Breast epithelium (tissue), 4 donors: ENCODE measurements at regions not wholly inside any gene's neighbourhood (a gene's known extent, or its start where the extent isn't known, plus 50 kb on each side); places are given as distances from the start of the nearest gene placed in this dataset.

ENCODE experiments used
- DNase-seq, 2 donors: peaks; one replicate each; pipeline ENCODE4 v3.0.0-alpha.2; 2019; ENCODE audit warnings: low spot score in 2 of 2
- H3K27ac ChIP-seq, 2 donors: fragments of 200-600 bp; sonication (generic) in 1 of 2; one replicate each; pipeline ENCODE4 v1.5.1; 2016 to 2019; ENCODE audit warnings: mild to moderate bottlenecking in 1 of 2
- H3K27me3 ChIP-seq, 2 donors: fragments of 200-600 bp; sonication (generic) in 1 of 2; one replicate each; pipeline versions ENCODE4 v1.5.1 to v1.6.0; 2017 to 2019; ENCODE audit warnings: control low read depth in 1 of 2, mild to moderate bottlenecking in 1 of 2
- H3K36me3 ChIP-seq: fragments of 200-600 bp; one replicate; pipeline ENCODE4 v1.5.1; 2019
- H3K4me1 ChIP-seq, 2 donors: fragments of 200-600 bp; sonication (generic); one replicate each; pipeline ENCODE4 v1.5.1; 2016 to 2019; ENCODE audit warnings: control low read depth in 1 of 2
- H3K4me3 ChIP-seq, 3 donors: fragments of 200-600 bp; sonication (generic); 1 replicate in 2 of 3; 2 replicates in 1 of 3; pipeline ENCODE4 v1.5.1; 2016 to 2019; ENCODE audit warnings: mild to moderate bottlenecking in 3 of 3, moderate library complexity in 2 of 3
- H3K9me3 ChIP-seq, 2 donors: fragments of 200-600 bp; sonication (generic) in 1 of 2; one replicate each; pipeline ENCODE4 v1.5.1; 2016 to 2019; ENCODE audit warnings: control low read depth in 1 of 2
- CTCF ChIP-seq, 3 donors: fragments of 450-650 bp; IDR thresholded peaks; one replicate each; pipeline ENCODE4 v1.5.1; 2016 to 2017; ENCODE audit warnings: antibody characterized with exemption in 3 of 3, mild to moderate bottlenecking in 3 of 3, moderate library complexity in 3 of 3
- POLR2A ChIP-seq: fragments of 450-650 bp; IDR thresholded peaks from one replicate; pipeline ENCODE4 v1.6.1; 2016; ENCODE audit warnings: antibody characterized with exemption, mild to moderate bottlenecking, moderate library complexity
- POLR2AphosphoS5 ChIP-seq, 3 donors: sonication (generic); formaldehyde crosslinking; IDR thresholded peaks; one replicate each; pipeline ENCODE4 v1.6.1; 2017; ENCODE audit warnings: antibody characterized with exemption in 3 of 3
- intact Hi-C: fragments of 100-400 bp; cut with DNase I; formaldehyde crosslinking; loops from one replicate; pipeline ENCODE4 v1.15.1; 2023; ENCODE audit warnings: low total_unique reads

DNA sequence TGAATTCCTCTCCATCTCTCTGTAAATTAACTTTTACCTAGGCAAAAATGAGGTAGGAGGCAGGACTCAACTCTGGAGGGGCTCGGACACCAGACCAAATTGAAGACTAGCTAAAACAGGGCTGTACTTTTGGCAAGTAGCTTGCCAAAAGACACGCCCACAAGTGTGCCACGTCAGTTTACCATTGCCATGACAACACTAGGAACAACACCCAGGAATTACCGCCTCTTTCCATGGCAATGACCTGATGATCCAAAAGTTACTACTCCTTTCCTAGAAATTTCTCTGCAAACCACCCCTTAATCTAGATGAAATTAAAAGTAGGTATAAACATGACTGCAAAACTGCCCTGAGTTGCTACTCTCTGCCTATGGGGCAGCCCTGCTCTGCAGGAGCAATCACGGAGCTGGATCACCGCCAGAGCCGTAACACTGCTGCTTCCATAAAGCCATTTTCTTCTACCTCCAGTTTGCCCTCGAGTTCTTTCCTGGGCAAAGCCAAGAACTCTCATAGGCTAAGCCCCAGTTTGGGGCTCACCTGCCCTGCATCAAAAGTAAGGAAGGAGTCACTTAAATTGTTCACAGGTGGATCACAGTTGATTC lies 66.0 kb upstream of the FAM136A start:
- no peak for DNase-seq
- Histone ChIP-seq H3K27ac (no peak overlapping the region), H3K4me1 (no peaks in the 10 kb centered on the region), H3K9me3 (no peaks in the 10 kb centered on the region), H3K4me3 (no peak overlapping the region), H3K36me3 (no peaks in the 10 kb centered on the region), H3K27me3 (no peaks in the 10 kb centered on the region)
- intact Hi-C loops: no loop called here
- TF ChIP-seq CTCF (IDR thresholded peaks at IDR 0.05) (no peak), POLR2AphosphoS5 (IDR thresholded peaks at IDR 0.05) (no peak), POLR2A (no peak)

DNA sequence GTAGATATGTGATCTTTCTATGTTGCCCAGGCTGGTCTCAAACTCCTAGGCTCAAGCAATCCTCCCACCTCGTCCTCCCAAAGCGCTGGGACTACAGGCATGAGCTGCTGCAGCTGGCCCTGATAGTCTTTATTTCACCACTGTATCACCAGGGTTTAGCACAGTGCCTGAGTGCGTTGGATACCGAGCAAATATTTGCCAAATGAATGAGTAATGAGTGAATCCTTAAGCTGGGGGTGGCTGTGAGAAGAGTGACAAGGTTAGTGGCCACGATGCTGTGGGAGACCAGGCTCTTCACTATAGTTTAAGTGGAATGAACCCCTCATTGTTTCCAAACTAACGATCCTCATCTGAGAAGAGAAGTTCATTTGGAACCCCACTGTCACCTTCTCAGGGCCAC lies 60.8 kb upstream of the FAM136A start:
- H3K9me3 ChIP-seq: no peaks in the 10 kb centered on the region

GRCh38 chr2:70360661-70361270 lies 58.9 kb upstream of the FAM136A start:
- Histone ChIP-seq H3K36me3 (no peaks in the 10 kb centered on the region), H3K27me3 (no peaks in the 10 kb centered on the region), H3K4me1 (no peaks in the 10 kb centered on the region), H3K9me3 (no peaks in the 10 kb centered on the region), H3K27ac (no peak overlapping the region), H3K4me3 (no peak overlapping the region)
- TF ChIP-seq POLR2AphosphoS5 (IDR thresholded peaks at IDR 0.05): no peak
- no peak for TF ChIP-seq CTCF (IDR thresholded peaks at IDR 0.05)
- no peak for TF ChIP-seq POLR2A
- intact Hi-C loops: no loop called here
- DNase-seq: no peak

More for the DNA sequence above, 60.8 kb upstream of the FAM136A start:
- intact Hi-C loops: no loop called here
- no peaks in the 10 kb centered on the region for H3K4me1 ChIP-seq
- no peak overlapping the region for H3K27ac ChIP-seq
- TF ChIP-seq CTCF (IDR thresholded peaks at IDR 0.05) (no peak), POLR2AphosphoS5 (IDR thresholded peaks at IDR 0.05) (no peak), POLR2A (no peak)
- no peak for DNase-seq
- H3K27me3 ChIP-seq: no peaks in the 10 kb centered on the region
- H3K4me3 ChIP-seq: no peak overlapping the region
- H3K36me3 ChIP-seq: no peaks in the 10 kb centered on the region

DNA sequence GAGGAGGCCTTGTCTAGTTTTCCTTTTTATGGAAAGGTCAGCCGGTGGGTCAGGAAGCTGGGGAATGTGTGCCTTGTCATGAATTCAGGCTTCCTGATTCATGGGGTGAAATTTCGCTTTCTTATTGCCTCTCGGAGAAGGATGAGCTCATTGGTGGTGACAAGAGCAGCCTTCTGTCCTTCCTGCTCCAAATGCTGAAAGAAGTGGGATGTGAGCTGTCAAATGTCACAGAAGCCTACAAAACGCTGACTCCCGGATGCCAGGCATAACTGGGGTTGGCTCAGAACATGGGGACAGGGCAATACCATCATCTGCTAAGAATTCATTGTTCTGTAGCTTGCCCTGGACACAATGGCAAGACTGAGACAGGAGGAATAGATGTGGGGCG lies 55.8 kb upstream of the FAM136A start:
- intact Hi-C loops: no loop called here
- Histone ChIP-seq H3K4me1 (no peaks in the 10 kb centered on the region), H3K27me3 (no peaks in the 10 kb centered on the region), H3K9me3 (no peaks in the 10 kb centered on the region), H3K4me3 (no peak overlapping the region), H3K36me3 (no peaks in the 10 kb centered on the region), H3K27ac (no peak overlapping the region)
- TF ChIP-seq POLR2AphosphoS5 (IDR thresholded peaks at IDR 0.05): no peak
- no peak for TF ChIP-seq POLR2A
- no peak for TF ChIP-seq CTCF (IDR thresholded peaks at IDR 0.05)
- DNase-seq: no peak

DNA sequence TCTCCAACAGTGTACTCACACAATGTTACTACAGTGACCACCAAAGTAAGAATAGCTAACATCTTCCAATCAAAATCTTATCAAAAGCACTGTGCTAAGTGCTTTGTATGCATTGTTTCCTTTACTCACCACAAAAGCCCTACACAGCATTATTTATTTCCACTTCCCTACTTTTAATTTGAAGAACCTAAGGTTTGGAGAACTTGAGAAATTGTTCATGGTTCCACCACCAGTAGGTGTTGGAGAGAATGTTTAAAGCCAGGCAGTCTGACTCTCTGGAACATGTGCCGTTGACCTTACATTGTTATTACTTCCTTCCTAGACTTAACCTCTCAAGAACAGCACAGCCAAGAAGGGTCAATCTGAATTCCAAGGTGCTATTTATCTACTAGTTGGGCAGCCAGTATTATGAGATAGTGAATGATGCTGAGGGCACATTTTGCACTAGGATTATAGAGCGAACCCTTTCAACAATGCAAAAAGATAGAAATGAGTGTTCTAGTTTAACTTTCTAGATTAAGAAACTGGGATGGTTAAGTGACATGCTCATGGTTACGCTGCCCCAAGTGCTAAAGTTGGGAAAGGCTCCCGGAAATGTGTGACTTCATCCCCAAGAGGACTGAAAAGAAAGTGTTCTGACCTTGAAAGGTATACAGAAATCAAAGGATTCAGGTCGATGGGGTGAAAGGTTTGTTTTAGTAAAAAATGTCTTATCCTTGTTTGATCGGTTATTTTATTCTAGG lies 55.2 kb upstream of the FAM136A start:
- no peaks in the 10 kb centered on the region for H3K27me3 ChIP-seq
- H3K9me3 ChIP-seq: no peaks in the 10 kb centered on the region

More for the DNA sequence above, 55.2 kb upstream of the FAM136A start:
- intact Hi-C loops: no loop called here
- Histone ChIP-seq H3K36me3 (no peaks in the 10 kb centered on the region), H3K27ac (no peak overlapping the region), H3K4me3 (no peak overlapping the region), H3K4me1 (no peaks in the 10 kb centered on the region)
- DNase-seq: no peak
- no peak for TF ChIP-seq POLR2AphosphoS5 (IDR thresholded peaks at IDR 0.05)
- no peak for TF ChIP-seq CTCF (IDR thresholded peaks at IDR 0.05)
- TF ChIP-seq POLR2A: no peak
